ENCODE measurements at regions not wholly inside any gene's neighbourhood (a gene's known extent, or its start where the extent isn't known, plus 50 kb on each side); places are given as distances from the start of the nearest gene placed in this dataset.

DNA sequence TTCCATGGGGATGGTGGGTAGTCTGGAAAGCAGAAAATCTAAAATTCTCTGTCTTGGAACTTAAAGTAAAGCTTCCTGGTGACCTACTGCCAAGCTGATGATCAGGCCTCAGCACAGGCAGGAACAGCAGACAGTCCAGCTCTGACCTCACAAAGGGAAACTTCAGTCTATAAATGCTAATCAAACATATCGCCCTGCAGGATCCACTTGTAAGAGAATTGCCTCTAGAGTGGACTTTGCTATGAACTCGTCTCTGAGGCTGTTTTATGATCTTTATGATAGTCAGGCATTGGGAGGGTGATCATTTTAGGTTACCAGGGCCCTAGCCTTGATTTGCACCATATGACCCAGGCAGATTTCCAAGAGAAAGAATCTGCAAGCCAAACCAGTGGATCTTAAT is 67.6 kb upstream of the SELENOP start:
- Histone ChIP-seq H2BK20ac (ENCODE audit: low read length) (no peak overlapping the region), H3K36me3 (ENCODE audit: control insufficient read depth in 2 of 4, insufficient read depth in 4 of 4, low read length in 3 of 4) (no peaks in the 10 kb centered on the region), H2BK15ac (ENCODE audit: low read length) (no peak overlapping the region), H2BK120ac (replicated peaks; ENCODE audit: low read depth, low read length) (no peak overlapping the region), H3K27me3 (replicated peaks in 1 of 4; ENCODE audit: control insufficient read depth in 3 of 4, extremely low read depth in 1 of 4, insufficient read depth in 3 of 4, low read length in 3 of 4) (no peaks in the 10 kb centered on the region), H4K20me1 (replicated peaks in 1 of 2; ENCODE audit: control insufficient read depth in 1 of 2, insufficient read depth in 2 of 2, low read length in 2 of 2) (no peaks in the 10 kb centered on the region), H3K9me3 (ENCODE audit: insufficient read depth in 2 of 2, low read depth in 1 of 2, low read length in 1 of 2) (no peaks in the 10 kb centered on the region), H3K4ac (replicated peaks; ENCODE audit: insufficient read length, low read depth, low read length) (no peak overlapping the region), H4K8ac (ENCODE audit: extremely low read depth, insufficient read depth, low read length) (no peak overlapping the region), H3K4me3 (ENCODE audit: extremely low read depth in 1 of 4, insufficient read depth in 2 of 4, low read depth in 3 of 4, low read length in 4 of 4) (no peak overlapping the region), H2BK12ac (ENCODE audit: low read depth, low read length) (no peak overlapping the region), H4K5ac (ENCODE audit: insufficient read length, low read depth, low read length) (no peak overlapping the region), H3K79me2 (ENCODE audit: control insufficient read depth in 1 of 2, insufficient read depth in 2 of 2, low read length in 2 of 2) (no peaks in the 10 kb centered on the region), H3K79me1 (ENCODE audit: low read depth, low read length) (no peaks in the 10 kb centered on the region), H3K9ac (replicated peaks in 1 of 4; ENCODE audit: extremely low read depth in 1 of 4, low read depth in 3 of 4, low read length in 3 of 4) (no peak overlapping the region; a peak in 1 of 7 replicates), H2BK5ac (ENCODE audit: low read depth, low read length) (no peak overlapping the region), H2AFZ (ENCODE audit: low read length) (no peak overlapping the region), H3K18ac (ENCODE audit: extremely low read depth, low read length) (no peak overlapping the region), H3K14ac (ENCODE audit: insufficient read length) (no peak overlapping the region), H3K27ac (ENCODE audit: low read depth, low read length) (no peak overlapping the region), H3K4me1 (replicated peaks in 1 of 4; ENCODE audit: control insufficient read depth in 3 of 4, insufficient read depth in 4 of 4, low read length in 3 of 4) (no peaks in the 10 kb centered on the region), H3K4me2 (ENCODE audit: insufficient read depth in 1 of 2, low read depth in 2 of 2, low read length in 2 of 2) (no peak overlapping the region), H4K91ac (replicated peaks; ENCODE audit: insufficient read length, low read length) (no peak overlapping the region), H3K23me2 (ENCODE audit: low read depth, low read length) (no peaks in the 10 kb centered on the region; the same call in 1 of the 2 replicates), H3K23ac (ENCODE audit: insufficient read length) (no peak overlapping the region), H3K56ac (replicated peaks; ENCODE audit: insufficient read length, low read depth, low read length) (no peak overlapping the region), H2AK5ac (ENCODE audit: low read depth, low read length) (no peak overlapping the region)
- 78% methylated on average over 2 of the region's 2 CpGs; no CpG with 5 or more reads in 1 of the 2 experiments for WGBS, 2 experiments (ENCODE audit: extremely low coverage in 1 of 2, insufficient coverage in 1 of 2, insufficient read length in 1 of 2, insufficient replicate concordance in 2 of 2, low coverage in 1 of 2, low lambda C conversion rate in 2 of 2, missing lambda C conversion rate in 1 of 2)
- no peak for FAIRE-seq
- no peak for DNase-seq (ENCODE audit: low read depth in 1 of 2, low spot score in 2 of 2)
- CTCF ChIA-PET (ENCODE audit: partially characterized antibody), result interaction anchor here (0.6 to 6.6 kb wide), 6 partner anchors 9 to 134 kb away, joined by 3 to 31 read pairs (median 4); no protein-coding TSS in a partner anchor
- POLR2A ChIA-PET (ENCODE audit: partially characterized antibody), result interaction anchor here (0.7 kb wide), 1 partner anchor 1013 kb away, joined by 4 read pairs; no protein-coding TSS in a partner anchor
- TF ChIP-seq EGR1 (IDR thresholded peaks at IDR 0.05; ENCODE audit: borderline replicate concordance, low read depth, low read length) (no peak), SP2 (IDR thresholded peaks at IDR 0.05; ENCODE audit: low read length) (no peak), USF2 (IDR thresholded peaks at IDR 0.05; ENCODE audit: low read length) (no peak), CBX8 (IDR thresholded peaks at IDR 0.05; ENCODE audit: borderline replicate concordance, low read depth, low read length) (no peak), SP4 (IDR thresholded peaks at IDR 0.05; ENCODE audit: low read length) (no peak), KDM4A (IDR thresholded peaks at IDR 0.05; ENCODE audit: low read depth, low read length, severe bottlenecking) (no peak), SIRT6 (IDR thresholded peaks at IDR 0.05; ENCODE audit: low read length) (no peak), RAD21 (IDR thresholded peaks at IDR 0.05 in 1 of 2, conservative IDR thresholded peaks at IDR 0.05 in 1 of 2; ENCODE audit: low read depth in 2 of 2, low read length in 2 of 2) (no peak), CREB1 (IDR thresholded peaks at IDR 0.05) (no peak), KDM1A (IDR thresholded peaks at IDR 0.05; ENCODE audit: borderline replicate concordance, low read length) (no peak), TAF7 (optimal IDR thresholded peaks at IDR 0.05; ENCODE audit: borderline replicate concordance, low read depth, low read length) (no peak), BCL11A (IDR thresholded peaks at IDR 0.05; ENCODE audit: low read depth in 2 of 2, low read length in 2 of 2) (no peak), POLR2AphosphoS5 (IDR thresholded peaks at IDR 0.05; ENCODE audit: low read depth, low read length) (no peak), BRCA1 (IDR thresholded peaks at IDR 0.05; ENCODE audit: low read depth, low read length) (no peak)
